ENCODE measurements at regions not wholly inside any gene's neighbourhood (a gene's known extent, or its start where the extent isn't known, plus 50 kb on each side); places are given as distances from the start of the nearest gene placed in this dataset.

DNA sequence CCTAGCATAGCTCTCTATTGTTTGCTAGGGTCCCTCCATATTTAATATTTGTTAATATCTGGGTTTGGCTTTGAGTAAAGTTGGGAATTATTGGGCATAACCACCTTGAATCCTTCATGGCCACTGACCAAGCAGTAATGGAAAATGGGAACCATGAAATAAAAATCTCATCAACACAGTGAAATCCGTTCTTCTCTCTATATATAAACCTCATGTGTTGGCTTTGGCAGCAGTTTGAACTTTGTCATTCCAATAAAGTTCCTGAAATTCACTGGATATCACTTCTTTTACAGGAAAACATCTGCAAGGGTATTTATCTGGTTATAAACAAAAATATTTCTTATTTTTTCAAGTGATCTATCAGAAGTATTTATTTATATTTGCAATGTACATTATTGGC, 93.0 kb upstream of the MPDZ start:
- no peak for DNase-seq

DNA sequence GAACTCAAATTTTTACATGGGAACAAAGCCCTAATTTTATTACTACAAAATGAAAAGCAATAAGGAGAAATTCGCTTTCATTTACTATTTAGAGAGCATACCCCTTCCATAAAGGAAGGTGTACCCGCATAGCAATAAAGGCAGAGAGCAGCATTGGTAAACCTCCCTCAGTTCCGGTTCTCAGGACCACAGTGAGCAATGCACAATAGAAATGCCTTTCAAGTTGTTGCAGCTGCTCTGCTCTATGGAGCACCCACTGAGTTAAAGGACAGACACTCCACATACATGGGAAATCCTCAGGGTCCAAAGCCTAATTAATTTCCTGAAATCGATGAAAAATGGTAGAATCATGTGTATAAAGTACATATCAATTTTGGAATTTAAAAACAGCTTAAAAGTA, 89.9 kb upstream of the MPDZ start:
- no peak for DNase-seq

DNA sequence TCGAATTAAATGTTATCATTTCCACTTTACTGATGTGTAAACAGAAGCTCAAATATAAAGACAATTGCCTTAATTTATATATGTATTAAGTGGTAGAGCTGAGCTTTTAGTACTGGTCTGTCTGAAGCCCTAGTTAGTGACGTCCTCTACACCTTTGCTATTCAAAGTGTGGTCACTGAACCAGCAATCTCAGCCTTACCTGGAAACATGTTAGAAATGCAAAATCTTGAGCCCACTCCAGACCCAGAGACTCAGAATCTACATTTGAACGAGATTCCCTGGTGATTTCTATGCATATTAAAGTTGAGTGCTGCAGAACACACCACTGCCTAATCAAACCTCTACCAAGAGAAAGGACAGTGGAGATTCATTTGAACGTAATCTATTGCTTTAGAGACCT, 88.3 kb upstream of the MPDZ start:
- DNase-seq = no peak

DNA sequence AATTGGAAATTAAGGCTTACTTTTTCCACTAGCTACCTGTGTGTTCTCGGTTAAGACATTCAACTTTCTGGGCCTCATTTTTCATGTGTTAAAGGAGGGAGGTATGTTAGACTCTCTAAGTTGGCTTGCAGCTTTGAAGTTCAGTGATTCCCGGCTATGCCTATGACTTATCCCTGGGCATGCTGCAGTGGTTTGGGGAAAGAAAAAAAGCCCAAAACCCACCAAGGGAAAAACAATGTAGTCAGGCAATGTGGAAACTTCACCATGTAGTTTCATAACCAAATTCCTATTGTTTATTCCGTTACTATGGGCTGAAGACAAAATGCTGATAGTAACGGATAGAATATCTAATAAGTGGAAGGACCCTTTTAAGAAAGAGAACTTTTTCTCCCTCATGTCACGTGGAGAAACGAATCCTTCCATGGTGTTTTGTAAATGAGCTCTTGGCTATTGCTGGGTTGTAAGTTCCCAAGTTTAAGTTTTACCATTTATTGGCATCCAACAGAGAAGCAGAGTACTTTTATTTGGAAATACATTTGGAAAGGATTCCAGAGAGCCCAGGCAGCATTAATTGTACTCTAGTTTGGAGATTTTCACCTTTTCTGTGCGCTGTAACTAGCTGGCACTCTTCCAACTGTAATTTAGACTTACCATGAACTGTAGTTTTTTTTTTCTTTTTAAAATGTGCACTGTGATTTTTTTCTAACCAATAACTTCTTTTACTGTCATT, 84.9 kb upstream of the MPDZ start:
- DNase-seq = no peak

DNA sequence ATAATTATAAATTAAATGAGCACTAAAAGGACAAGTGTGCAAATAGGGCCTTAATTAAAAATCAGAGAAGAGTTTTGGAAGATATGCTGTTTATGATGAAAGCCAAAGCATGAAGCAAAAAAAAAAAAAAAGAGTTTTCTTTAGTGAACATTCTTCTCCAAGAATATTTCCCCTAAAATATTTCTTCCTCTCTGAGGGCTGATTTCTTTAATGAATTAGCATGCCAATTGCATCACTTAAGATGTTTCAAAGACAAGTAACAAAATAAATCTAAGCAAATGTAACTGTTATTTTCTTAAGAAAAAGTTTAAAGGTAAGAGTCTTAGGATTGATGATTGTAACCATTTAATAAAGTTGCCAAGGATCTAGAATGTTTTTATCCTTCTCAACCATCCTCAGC, 81.6 kb upstream of the MPDZ start:
- DNase-seq = no peak

DNA sequence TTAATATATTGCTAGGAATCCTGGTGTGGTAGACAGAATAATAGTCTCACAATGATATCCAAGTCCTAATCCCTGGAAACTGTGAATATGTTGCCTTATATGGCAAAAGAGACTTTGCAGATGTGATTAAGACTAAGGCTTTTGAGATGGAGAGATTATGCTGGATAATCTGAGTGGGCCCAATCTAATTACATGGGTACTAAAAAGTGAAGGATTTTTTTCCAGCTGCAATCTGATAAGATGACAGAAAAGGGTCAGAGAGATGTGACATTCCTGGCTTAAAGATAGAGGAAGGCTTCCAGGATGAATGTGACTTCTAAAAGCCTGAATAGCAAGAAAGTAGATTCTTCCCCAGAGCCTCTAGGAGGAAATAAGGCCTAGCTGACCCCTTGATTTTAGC, 80.7 kb upstream of the MPDZ start:
- no peak for DNase-seq

DNA sequence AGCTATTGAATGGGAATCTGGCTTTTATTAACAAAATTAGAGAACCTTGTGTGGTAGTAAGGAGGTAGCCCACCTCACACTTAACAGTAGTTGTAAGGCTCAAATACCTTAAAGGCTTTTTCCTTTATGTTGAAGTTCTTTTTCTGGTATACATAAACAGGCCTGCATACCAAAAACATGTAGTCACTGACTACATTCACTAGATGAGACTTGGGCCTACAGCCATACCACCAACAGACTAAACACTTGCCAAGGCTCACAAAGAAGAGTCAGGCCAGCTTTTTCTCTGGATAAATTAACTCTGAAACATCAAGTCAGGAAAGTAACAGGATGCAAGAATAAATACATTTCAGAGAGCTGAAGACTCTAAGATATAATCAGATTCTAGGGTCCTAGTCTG, 78.6 kb upstream of the MPDZ start:
- DNase-seq = no peak

DNA sequence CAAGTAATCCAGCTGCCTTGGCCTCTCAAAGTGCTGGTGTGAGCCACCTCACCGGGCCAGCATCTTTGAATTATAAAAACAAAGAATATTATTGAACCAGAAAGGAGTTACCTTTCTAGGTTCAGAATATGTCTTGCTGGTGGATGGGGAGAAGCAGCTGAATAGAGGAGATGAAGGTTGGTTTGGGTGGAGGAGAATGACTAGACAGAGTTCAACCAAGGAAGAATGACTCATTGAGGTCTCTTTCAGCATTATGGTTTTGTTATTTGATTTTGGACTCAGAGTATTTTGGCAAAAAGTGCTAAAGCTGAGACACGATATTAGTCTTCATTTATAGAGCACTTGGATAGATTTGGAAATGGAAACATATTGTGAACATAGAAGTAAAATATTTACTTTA, 75.2 kb upstream of the MPDZ start:
- peak; percentile 22 for DNase-seq

DNA sequence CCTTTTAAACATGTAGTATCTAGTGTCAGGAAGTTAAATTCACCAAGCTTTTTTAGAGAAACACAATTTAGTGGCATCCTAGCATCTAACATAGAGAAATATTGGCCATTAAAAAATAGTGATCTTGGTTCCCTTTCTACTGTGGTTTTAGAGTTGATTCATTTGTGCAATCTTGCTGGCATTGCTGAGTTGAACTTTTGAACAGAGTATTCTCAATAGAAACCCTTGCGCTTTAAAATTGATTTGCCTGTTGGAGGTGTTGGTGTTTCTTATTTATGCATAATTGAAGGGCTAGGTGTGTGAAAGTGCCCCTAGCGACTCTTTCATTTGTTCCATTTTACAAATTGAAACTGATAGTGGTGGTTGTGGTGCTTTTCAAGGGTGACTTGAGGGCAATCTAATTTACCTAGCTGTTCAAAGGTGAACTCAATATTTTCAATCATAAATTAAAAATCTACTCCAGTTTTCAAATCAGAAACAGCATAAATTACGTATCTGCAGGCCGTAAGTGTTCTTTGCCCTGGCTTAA, 73.0 kb upstream of the MPDZ start:
- DNase-seq = peak; percentile 15

DNA sequence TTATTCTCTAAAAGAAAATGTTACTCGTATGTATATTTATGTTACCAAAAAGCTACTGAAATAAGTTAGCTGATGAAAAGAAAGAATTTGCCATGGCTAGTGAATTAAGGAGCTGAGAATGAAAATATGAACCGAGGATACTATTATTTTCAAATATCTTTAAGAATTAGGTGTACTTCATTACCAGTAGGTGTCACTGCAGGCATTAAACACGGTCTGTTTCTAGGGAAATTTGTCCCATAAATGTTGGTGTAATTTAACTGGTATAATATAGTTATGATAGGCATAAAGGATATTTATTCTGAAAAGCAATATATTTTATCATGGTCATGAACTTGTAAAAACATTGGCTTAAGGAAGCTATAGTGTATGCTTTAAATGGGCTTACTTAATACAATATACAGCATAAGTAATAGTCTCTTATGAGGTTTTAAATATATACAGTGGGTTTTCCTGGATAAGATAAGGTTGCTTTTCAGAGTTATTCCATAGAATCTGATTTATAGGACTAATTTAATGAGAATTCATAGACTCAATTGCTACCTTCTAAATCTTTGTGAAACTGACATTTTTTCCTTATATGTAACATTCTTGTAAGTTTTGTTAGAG, 72.4 kb upstream of the MPDZ start:
- peak; percentile 9 for DNase-seq

DNA sequence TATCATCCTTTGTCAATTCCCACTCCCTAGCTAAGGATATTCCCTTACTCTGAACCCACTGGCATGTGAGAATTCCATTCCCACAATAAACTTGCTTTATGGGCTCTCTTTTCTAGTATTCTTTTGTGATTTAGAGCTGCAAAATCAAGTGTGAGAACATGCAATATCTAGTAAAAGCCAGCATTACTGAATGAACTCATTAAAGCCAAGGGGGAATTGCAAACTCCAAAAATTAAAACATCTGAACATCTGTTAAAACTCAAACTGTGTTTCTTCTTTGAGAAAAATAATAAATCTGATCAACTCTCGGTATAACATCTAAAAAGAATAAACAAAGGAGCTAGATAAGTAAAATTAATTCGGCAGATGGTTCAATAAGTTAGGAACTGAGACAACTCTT, 53.1 kb upstream of the MPDZ start:
- no peak for DNase-seq

DNA sequence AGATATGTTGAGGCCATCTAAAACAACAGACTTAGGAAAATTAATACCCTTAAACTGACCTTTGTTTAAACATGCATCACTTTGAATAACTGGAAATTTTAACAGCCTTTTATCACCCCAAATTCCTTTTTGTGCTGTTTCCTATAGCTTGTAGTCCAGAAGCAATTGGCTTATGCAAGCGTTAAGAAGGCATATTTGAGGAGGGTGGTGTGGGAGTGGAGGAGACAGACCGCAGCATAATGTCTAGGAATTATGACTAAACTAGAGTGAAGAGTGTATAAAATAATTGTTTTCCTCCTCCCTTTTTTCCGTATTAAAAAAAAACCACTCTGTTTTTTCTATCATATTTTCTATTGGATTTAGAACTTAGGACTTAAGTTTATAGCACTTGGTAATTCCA, 51.8 kb upstream of the MPDZ start:
- no peak for DNase-seq

DNA sequence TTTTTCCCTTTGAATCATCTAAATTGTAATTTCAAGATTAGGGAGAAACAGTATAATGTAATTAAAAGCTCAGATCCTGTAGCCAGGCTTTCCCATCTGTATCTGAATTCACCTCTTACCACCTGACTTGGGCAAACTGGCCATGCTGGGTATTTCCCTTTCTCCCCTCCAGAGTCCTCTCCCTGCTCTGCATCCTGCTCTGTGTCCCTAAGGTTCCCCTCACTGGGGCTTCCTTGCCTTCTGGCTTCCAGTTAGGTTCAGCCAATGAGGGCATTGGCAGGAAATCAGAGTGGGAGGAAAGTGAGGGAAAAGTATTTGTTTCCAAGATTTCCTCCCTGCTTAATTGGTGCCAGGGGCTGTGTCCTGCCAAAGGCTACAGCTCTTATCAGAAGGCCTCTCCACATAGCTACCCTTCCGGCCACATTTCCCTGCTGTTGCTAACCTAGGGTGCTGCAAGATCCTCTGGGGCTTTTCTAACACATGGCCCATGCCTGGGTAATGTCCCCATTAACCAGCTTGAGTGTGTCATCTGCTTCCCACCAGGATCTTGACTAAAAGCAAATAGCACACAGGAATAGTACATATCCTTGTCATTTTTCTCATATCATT, 51.0 kb upstream of the MPDZ start:
- no peak for DNase-seq
